ENCODE measurements at regions not wholly inside any gene's neighbourhood (a gene's known extent, or its start where the extent isn't known, plus 50 kb on each side); places are given as distances from the start of the nearest gene placed in this dataset.

DNA sequence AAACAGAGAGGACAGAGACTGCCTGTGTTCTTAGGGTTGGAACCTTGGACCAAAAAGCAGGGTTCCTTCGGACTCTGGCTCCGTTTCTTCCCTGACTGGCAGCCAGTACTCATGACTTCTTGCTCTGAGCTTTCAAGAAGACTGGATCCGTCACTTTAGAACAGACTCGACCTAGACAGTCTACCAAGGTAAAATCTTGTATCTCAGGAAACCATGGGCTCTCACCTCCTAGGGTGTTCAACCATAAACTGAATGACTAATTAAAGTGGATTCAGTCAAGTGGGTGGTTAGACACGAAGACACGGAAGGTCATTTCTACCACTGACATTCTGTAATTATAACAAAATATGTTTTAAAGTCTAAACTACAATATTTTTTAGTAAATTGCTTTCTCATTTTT, 153.8 kb upstream of the SLC39A10 start:
- Histone ChIP-seq H3K27ac (ENCODE audit: low read depth in 2 of 2, low read length in 2 of 2) (no peak overlapping the region), H3K9me3 (ENCODE audit: control insufficient read depth in 2 of 3, insufficient read depth in 1 of 3, low read length in 3 of 3) (no peaks in the 10 kb centered on the region), H3K36me3 (ENCODE audit: control insufficient read depth in 2 of 3, insufficient read depth in 3 of 3, low read length in 3 of 3) (no peaks in the 10 kb centered on the region), H3K4me3 (ENCODE audit: low read length in 3 of 3) (no peak overlapping the region), H3K4me1 (ENCODE audit: control insufficient read depth in 2 of 3, insufficient read depth in 2 of 3, low read depth in 1 of 3, low read length in 3 of 3) (no peaks in the 10 kb centered on the region), H3K9ac (ENCODE audit: low read length in 3 of 3) (no peak overlapping the region), H3K27me3 (ENCODE audit: control insufficient read depth, insufficient read depth, low read length) (no peaks in the 10 kb centered on the region)
- TF ChIP-seq CTCF (IDR thresholded peaks at IDR 0.05; ENCODE audit: borderline replicate concordance, extremely low read depth, insufficient read depth), result no peak
- intact Hi-C loops (cut with DNase I), result no loop called here
- FAIRE-seq, result no peak
- DNase-seq, result no peak

DNA sequence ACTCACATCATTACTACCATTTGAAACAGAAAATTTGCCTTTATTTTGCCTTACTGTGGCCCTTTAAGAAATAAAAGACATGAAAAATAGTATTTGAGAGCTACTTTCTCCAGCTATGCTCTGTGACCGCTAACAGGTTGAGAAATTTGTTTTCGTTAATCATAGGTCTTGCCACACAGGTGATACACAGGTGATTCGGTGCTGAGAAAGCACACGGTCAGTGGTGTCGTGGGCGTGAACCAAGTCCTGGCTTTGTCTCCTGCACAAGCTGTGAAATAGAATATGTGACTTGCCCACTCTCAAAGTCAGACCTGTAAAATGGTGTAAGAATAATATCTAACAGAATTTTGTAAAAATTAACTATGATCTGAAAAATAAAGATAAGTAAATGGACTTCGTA, 155.3 kb upstream of the SLC39A10 start:
- FAIRE-seq (no peak), DNase-seq (no peak)
- Histone ChIP-seq H3K4me1 (ENCODE audit: control insufficient read depth in 2 of 3, insufficient read depth in 2 of 3, low read depth in 1 of 3, low read length in 3 of 3) (no peaks in the 10 kb centered on the region), H3K27me3 (ENCODE audit: control insufficient read depth, insufficient read depth, low read length) (no peaks in the 10 kb centered on the region), H3K9me3 (ENCODE audit: control insufficient read depth in 2 of 3, insufficient read depth in 1 of 3, low read length in 3 of 3) (no peaks in the 10 kb centered on the region), H3K9ac (ENCODE audit: low read length in 3 of 3) (no peak overlapping the region), H3K36me3 (ENCODE audit: control insufficient read depth in 2 of 3, insufficient read depth in 3 of 3, low read length in 3 of 3) (no peaks in the 10 kb centered on the region), H3K27ac (ENCODE audit: low read depth in 2 of 2, low read length in 2 of 2) (no peak overlapping the region), H3K4me3 (ENCODE audit: low read length in 3 of 3) (no peak overlapping the region)
- TF ChIP-seq CTCF (IDR thresholded peaks at IDR 0.05; ENCODE audit: borderline replicate concordance, extremely low read depth, insufficient read depth), result no peak
- intact Hi-C loops (cut with DNase I), result no loop called here

GRCh38 chr2:195500879-195501278, 156.1 kb upstream of the SLC39A10 start:
- no peak for TF ChIP-seq CTCF (IDR thresholded peaks at IDR 0.05; ENCODE audit: borderline replicate concordance, extremely low read depth, insufficient read depth)
- Histone ChIP-seq H3K36me3 (ENCODE audit: control insufficient read depth in 2 of 3, insufficient read depth in 3 of 3, low read length in 3 of 3) (no peaks in the 10 kb centered on the region), H3K27me3 (ENCODE audit: control insufficient read depth, insufficient read depth, low read length) (no peaks in the 10 kb centered on the region), H3K4me1 (ENCODE audit: control insufficient read depth in 2 of 3, insufficient read depth in 2 of 3, low read depth in 1 of 3, low read length in 3 of 3) (no peaks in the 10 kb centered on the region), H3K9me3 (ENCODE audit: control insufficient read depth in 2 of 3, insufficient read depth in 1 of 3, low read length in 3 of 3) (no peaks in the 10 kb centered on the region), H3K9ac (ENCODE audit: low read length in 3 of 3) (no peak overlapping the region), H3K27ac (ENCODE audit: low read depth in 2 of 2, low read length in 2 of 2) (no peak overlapping the region), H3K4me3 (ENCODE audit: low read length in 3 of 3) (no peak overlapping the region)
- DNase-seq (no peak), FAIRE-seq (no peak)
- intact Hi-C loops (cut with DNase I), result no loop called here

DNA sequence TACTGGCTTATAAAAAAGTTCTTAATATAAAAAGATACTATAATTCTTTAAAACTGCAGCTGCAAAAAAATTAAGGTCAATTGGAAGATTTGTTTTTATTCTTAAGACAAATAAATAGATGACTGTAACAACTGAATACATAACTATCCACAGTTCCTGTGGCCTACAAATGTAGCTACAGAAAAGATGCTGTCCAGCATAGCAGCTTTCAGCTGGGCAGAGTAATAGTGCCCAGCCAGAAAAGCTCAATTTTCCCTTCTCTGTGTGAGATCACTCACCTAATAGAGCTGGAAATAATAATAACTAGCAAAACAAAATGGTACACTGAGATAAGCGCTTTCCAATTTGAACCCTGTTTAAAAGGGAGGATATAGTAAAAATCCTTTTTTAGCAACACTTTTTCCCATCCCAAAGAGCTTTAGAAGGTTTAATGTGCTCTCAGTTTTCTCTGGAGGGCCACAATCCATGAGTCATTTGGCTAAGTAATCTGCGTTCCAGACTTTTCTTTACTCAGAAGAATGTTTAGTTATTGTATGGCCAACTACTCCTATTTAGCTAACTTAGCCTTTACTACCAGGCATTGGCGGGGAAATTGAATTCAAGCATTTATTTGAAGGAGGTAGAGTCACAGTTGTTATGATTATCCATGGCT, 158.1 kb upstream of the SLC39A10 start:
- DNase-seq (no peak), FAIRE-seq (no peak)
- Histone ChIP-seq H3K27me3 (ENCODE audit: control insufficient read depth, insufficient read depth, low read length) (no peaks in the 10 kb centered on the region), H3K36me3 (ENCODE audit: control insufficient read depth in 2 of 3, insufficient read depth in 3 of 3, low read length in 3 of 3) (no peaks in the 10 kb centered on the region), H3K9ac (ENCODE audit: low read length in 3 of 3) (no peak overlapping the region), H3K4me1 (ENCODE audit: control insufficient read depth in 2 of 3, insufficient read depth in 2 of 3, low read depth in 1 of 3, low read length in 3 of 3) (no peaks in the 10 kb centered on the region), H3K4me3 (ENCODE audit: low read length in 3 of 3) (no peak overlapping the region), H3K9me3 (ENCODE audit: control insufficient read depth in 2 of 3, insufficient read depth in 1 of 3, low read length in 3 of 3) (no peaks in the 10 kb centered on the region), H3K27ac (ENCODE audit: low read depth in 2 of 2, low read length in 2 of 2) (no peak overlapping the region)
- intact Hi-C loops (cut with DNase I), result no loop called here
- no peak for TF ChIP-seq CTCF (IDR thresholded peaks at IDR 0.05; ENCODE audit: borderline replicate concordance, extremely low read depth, insufficient read depth)
